Smooth muscle cell (in vitro differentiated cells): ENCODE measurements at regions not wholly inside any gene's neighbourhood (a gene's known extent, or its start where the extent isn't known, plus 50 kb on each side); places are given as distances from the start of the nearest gene placed in this dataset.

ENCODE experiments used
- DNase-seq: peaks from one replicate; lab custom pipeline; 2025; ENCODE audit not compliant: unreplicated experiment; lab: John Stamatoyannopoulos, UW
- H2AFZ ChIP-seq: fragments of 200-600 bp; sonication (generic); 2 replicates; pipeline ENCODE4 v1.6.0; 2016; ENCODE audit warnings: antibody characterized with exemption, low read depth, mild to moderate bottlenecking
- H3F3A ChIP-seq: fragments of 200-600 bp; sonication (generic); 2 replicates; pipeline ENCODE4 v1.6.0; 2017; ENCODE audit warnings: antibody characterized with exemption, low read depth
- H3K27ac ChIP-seq: fragments of 200-600 bp; sonication (generic); 2 replicates; pipeline ENCODE4 v1.5.1; 2016; ENCODE audit warnings: low read depth, mild to moderate bottlenecking
- H3K27me3 ChIP-seq: fragments of 200-600 bp; sonication (generic); 2 replicates; pipeline ENCODE4 v1.6.1; 2016; ENCODE audit warnings: low read depth, mild to moderate bottlenecking
- H3K36me3 ChIP-seq: fragments of 200-600 bp; sonication (generic); 2 replicates; pipeline ENCODE4 v1.5.1; 2016; ENCODE audit warnings: low read depth
- H3K4me1 ChIP-seq: fragments of 200-600 bp; sonication (generic); 2 replicates; pipeline ENCODE4 v1.5.1; 2016; ENCODE audit warnings: low read depth
- H3K4me2 ChIP-seq: fragments of 200-600 bp; sonication (generic); 2 replicates; pipeline ENCODE4 v1.6.0; 2016; ENCODE audit warnings: mild to moderate bottlenecking
- H3K4me3 ChIP-seq: fragments of 200-600 bp; sonication (generic); 2 replicates; pipeline ENCODE4 v1.5.1; 2016; ENCODE audit warnings: mild to moderate bottlenecking
- H3K79me2 ChIP-seq: fragments of 200-600 bp; sonication (generic); 2 replicates; pipeline ENCODE4 v1.6.0; 2016; ENCODE audit warnings: low read depth, mild to moderate bottlenecking
- H3K9ac ChIP-seq: fragments of 200-600 bp; sonication (generic); 2 replicates; pipeline ENCODE4 v1.6.0; 2016; ENCODE audit warnings: low read depth
- H3K9me3 ChIP-seq: fragments of 200-600 bp; sonication (generic); replicated peaks from 2 replicates; pipeline ENCODE4 v1.5.1; 2016; ENCODE audit warnings: low read depth
- H4K20me1 ChIP-seq: fragments of 200-600 bp; sonication (generic); 2 replicates; pipeline ENCODE4 v1.6.0; 2016; ENCODE audit warnings: low read depth
- CTCF ChIP-seq: fragments of 200-600 bp; sonication (generic); IDR thresholded peaks from 2 replicates; pipeline ENCODE4 v1.5.1; 2017; ENCODE audit warnings: borderline replicate concordance, mild to moderate bottlenecking, antibody characterized with exemption; ENCODE audit not compliant: insufficient read depth, poor library complexity, severe bottlenecking
- WGBS: methylation state at CpG from one replicate; pipeline ENCODE4 v1.1.7; 2016; ENCODE audit warnings: low lambda C conversion rate; 5-methylcytosine and 5-hydroxymethylcytosine counted together

- DNase-seq = no peak
- H4K20me1 ChIP-seq = no peaks in the 10 kb centered on the region
- no peak overlapping the region for H3K4me3 ChIP-seq
- no peak overlapping the region for H3K9ac ChIP-seq
- H3F3A ChIP-seq = no peaks in the 10 kb centered on the region
- H3K27ac ChIP-seq = no peak overlapping the region
- no peaks in the 10 kb centered on the region for H3K27me3 ChIP-seq
- WGBS = 70% methylated on average over 6 of the region's 6 CpGs
- no peak for TF ChIP-seq CTCF
- H3K9me3 ChIP-seq = no peaks in the 10 kb centered on the region
- H2AFZ ChIP-seq = no peak overlapping the region
- no peaks in the 10 kb centered on the region for H3K36me3 ChIP-seq
- H3K4me1 ChIP-seq = no peaks in the 10 kb centered on the region
- no peak overlapping the region for H3K4me2 ChIP-seq
- no peaks in the 10 kb centered on the region for H3K79me2 ChIP-seq
Measured at GRCh38 chr5:6218517-6218916, 159.8 kb downstream of the MED10 start.

DNA sequence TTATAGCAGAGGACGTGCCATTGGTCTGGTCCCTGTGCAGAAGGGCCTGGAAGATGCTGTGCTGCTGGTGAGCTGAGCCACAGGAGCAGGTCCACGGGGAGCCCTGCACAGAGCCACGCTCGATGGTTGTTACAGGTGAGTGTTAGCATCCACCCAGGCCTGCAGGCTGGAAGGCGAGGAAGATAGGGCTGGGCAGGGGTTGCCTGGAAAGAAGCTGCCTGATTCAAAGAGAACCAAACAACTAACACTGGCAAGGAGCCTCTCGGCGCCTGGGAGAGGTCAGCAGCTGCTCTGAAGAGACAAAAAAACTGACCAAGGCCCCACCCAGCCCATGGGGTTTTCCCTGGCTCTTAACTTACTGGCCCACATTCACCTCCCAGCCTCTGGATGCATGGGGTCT is 160.2 kb downstream of the MED10 start:
- H3K36me3 ChIP-seq = no peaks in the 10 kb centered on the region
- H3K4me2 ChIP-seq = no peak overlapping the region
- no peaks in the 10 kb centered on the region for H3K4me1 ChIP-seq
- no peaks in the 10 kb centered on the region for H3F3A ChIP-seq
- H3K27ac ChIP-seq = no peak overlapping the region
- no peak overlapping the region for H3K4me3 ChIP-seq
- WGBS = 79% methylated on average over 7 of the region's 7 CpGs
- H2AFZ ChIP-seq = no peak overlapping the region
- DNase-seq = no peak
- no peaks in the 10 kb centered on the region for H4K20me1 ChIP-seq
- no peak overlapping the region for H3K9ac ChIP-seq
- no peaks in the 10 kb centered on the region for H3K79me2 ChIP-seq
- no peaks in the 10 kb centered on the region for H3K27me3 ChIP-seq
- H3K9me3 ChIP-seq = no peaks in the 10 kb centered on the region
- no peak for TF ChIP-seq CTCF

- no peaks in the 10 kb centered on the region for H3F3A ChIP-seq
- no peak for DNase-seq
- no peaks in the 10 kb centered on the region for H3K79me2 ChIP-seq
- H3K4me2 ChIP-seq = no peak overlapping the region
- no peak overlapping the region for H3K9ac ChIP-seq
- no peak for TF ChIP-seq CTCF
- H3K27ac ChIP-seq = no peak overlapping the region
- no peaks in the 10 kb centered on the region for H3K9me3 ChIP-seq
- no peaks in the 10 kb centered on the region for H3K4me1 ChIP-seq
- H2AFZ ChIP-seq = no peak overlapping the region
- 85% methylated on average over 9 of the region's 9 CpGs for WGBS
- no peak overlapping the region for H3K4me3 ChIP-seq
- H4K20me1 ChIP-seq = no peaks in the 10 kb centered on the region
- no peaks in the 10 kb centered on the region for H3K27me3 ChIP-seq
- H3K36me3 ChIP-seq = no peaks in the 10 kb centered on the region
Measured at GRCh38 chr5:6216471-6217075, 161.8 kb downstream of the MED10 start.

- Histone ChIP-seq H3K36me3 (no peaks in the 10 kb centered on the region), H3K4me3 (no peak overlapping the region), H3K9me3 (no peaks in the 10 kb centered on the region), H3K27ac (no peak overlapping the region), H3K9ac (no peak overlapping the region), H3K27me3 (no peaks in the 10 kb centered on the region), H3K4me2 (no peak overlapping the region), H4K20me1 (no peaks in the 10 kb centered on the region), H3F3A (no peaks in the 10 kb centered on the region), H3K4me1 (no peaks in the 10 kb centered on the region), H2AFZ (no peak overlapping the region), H3K79me2 (no peaks in the 10 kb centered on the region)
- no peak for DNase-seq
- TF ChIP-seq CTCF = no peak
- WGBS = 82% methylated on average over 8 of the region's 8 CpGs
Measured at GRCh38 chr5:6215891-6216290, 162.5 kb downstream of the MED10 start.
